ENCODE measurements at regions not wholly inside any gene's neighbourhood (a gene's known extent, or its start where the extent isn't known, plus 50 kb on each side); places are given as distances from the start of the nearest gene placed in this dataset.

DNA sequence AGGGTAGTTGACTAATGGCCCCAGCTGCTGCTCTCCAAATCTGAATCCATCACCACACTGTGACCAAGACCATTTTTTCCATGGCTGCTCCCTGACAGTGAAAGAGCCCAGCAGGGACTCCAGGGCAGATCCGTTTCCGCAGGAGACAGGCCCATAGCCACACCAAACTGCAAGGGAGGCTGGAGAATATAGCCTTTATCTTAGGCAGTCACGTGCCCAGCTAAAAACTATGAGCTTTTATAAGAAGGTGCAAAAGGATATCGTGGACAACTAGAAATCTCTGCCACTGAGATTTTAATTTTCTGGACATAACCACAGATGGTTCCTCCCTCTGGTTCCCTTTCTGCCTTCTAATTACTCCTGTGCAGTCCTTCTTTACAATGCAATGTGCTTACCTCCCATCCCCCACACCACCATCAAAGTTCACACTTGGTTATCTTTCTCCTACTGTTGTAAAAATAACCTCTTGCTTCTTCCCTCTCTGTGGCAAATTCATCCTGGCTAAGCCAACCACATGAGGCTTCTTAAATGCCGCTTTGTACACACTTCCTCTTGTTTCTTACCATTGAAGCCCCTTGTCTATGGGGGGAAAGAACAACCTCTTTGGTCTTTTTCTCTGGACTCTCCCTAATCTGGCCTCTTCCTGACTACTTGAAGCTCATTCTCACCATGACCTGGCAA lies 233.7 kb downstream of the SHQ1 start:
- no peak for TF ChIP-seq CTCF (IDR thresholded peaks at IDR 0.05)
- TF ChIP-seq ZFX (IDR thresholded peaks at IDR 0.05; ENCODE audit: borderline replicate concordance): no peak
